Natural killer cell (primary cell): ENCODE measurements at regions not wholly inside any gene's neighbourhood (a gene's known extent, or its start where the extent isn't known, plus 50 kb on each side); places are given as distances from the start of the nearest gene placed in this dataset.
"Not testable (repeated sequence)": the region's sequence is repeated elsewhere in the genome, so short reads cannot be mapped to it uniquely, and the experiment has no call there.

Experiments used
- ATAC-seq, 3 donors: fragments of 150-1000 bp in 2 of 3; fragments of 200-7000 bp in 1 of 3; cut with Tn5 transposase; 1 replicate in 1 of 3; 2 replicates in 2 of 3; pipeline ENCODE4 v1.10.0; 2021; ENCODE audit warnings: mild to moderate bottlenecking in 2 of 3, moderate library complexity in 2 of 3
- DNase-seq, 2 donors: peaks; one replicate each; pipeline versions ENCODE4 v3.0.0 to v3.0.0-alpha.2; 2013 to 2021; ENCODE audit warnings: mixed read lengths in 1 of 2
- H3K27ac ChIP-seq: one replicate; pipeline ENCODE4 v1.5.1; 2013; ENCODE audit warnings: mild to moderate bottlenecking, low read length
- H3K27me3 ChIP-seq: one replicate; pipeline ENCODE4 v1.6.1; 2013; ENCODE audit warnings: low read length; ENCODE audit not compliant: control insufficient read depth, insufficient read depth
- H3K36me3 ChIP-seq: one replicate; pipeline ENCODE4 v1.6.1; 2013; ENCODE audit warnings: low read length; ENCODE audit not compliant: control insufficient read depth, insufficient read depth
- H3K4me1 ChIP-seq: one replicate; pipeline ENCODE4 v1.6.1; 2013; ENCODE audit warnings: low read length; ENCODE audit not compliant: control insufficient read depth, insufficient read depth
- H3K4me3 ChIP-seq: one replicate; pipeline ENCODE4 v1.5.1; 2013; ENCODE audit warnings: low read length
- H3K9me3 ChIP-seq: one replicate; pipeline ENCODE4 v1.6.1; 2013; ENCODE audit warnings: low read length; ENCODE audit not compliant: control insufficient read depth, insufficient read depth
- H3K27ac Mint-ChIP-seq, 2 donors: one replicate each; pipeline ENCODE4 v1.8.0; 2022; ENCODE audit warnings: mild to moderate bottlenecking in 2 of 2, mixed read lengths in 2 of 2, moderate library complexity in 1 of 2
- H3K27me3 Mint-ChIP-seq, 2 donors: one replicate each; pipeline ENCODE4 v1.8.0; 2022; ENCODE audit warnings: low read depth in 2 of 2, mixed read lengths in 2 of 2
- H3K36me3 Mint-ChIP-seq: one replicate; pipeline ENCODE4 v1.8.0; 2022; ENCODE audit warnings: mixed read lengths
- H3K4me1 Mint-ChIP-seq, 2 donors: one replicate each; pipeline ENCODE4 v1.8.0; 2022; ENCODE audit warnings: mixed read lengths in 2 of 2
- H3K4me3 Mint-ChIP-seq: one replicate; pipeline ENCODE4 v1.8.0; 2022; ENCODE audit warnings: mild to moderate bottlenecking, moderate library complexity, mixed read lengths
- H3K9me3 Mint-ChIP-seq, 2 donors: one replicate each; pipeline ENCODE4 v1.8.0; 2022; ENCODE audit warnings: mixed read lengths in 2 of 2
- WGBS: methylation state at CpG from one replicate; pipeline ENCODE4 v1.1.7; 2013; ENCODE audit warnings: missing lambda C conversion rate; ENCODE audit not compliant: insufficient coverage; 5-methylcytosine and 5-hydroxymethylcytosine counted together
- intact Hi-C: fragments of 100-400 bp; cut with micrococcal nuclease; formaldehyde crosslinking; loops from one replicate; pipeline ENCODE4 v1.14.2; 2022
- TF ChIP-seq, protein P1 (sequence below): fragments of 200-600 bp; IDR thresholded peaks from one replicate; pipeline ENCODE4 v1.8.0; 2022; ENCODE audit warnings: antibody characterized with exemption

DNA sequence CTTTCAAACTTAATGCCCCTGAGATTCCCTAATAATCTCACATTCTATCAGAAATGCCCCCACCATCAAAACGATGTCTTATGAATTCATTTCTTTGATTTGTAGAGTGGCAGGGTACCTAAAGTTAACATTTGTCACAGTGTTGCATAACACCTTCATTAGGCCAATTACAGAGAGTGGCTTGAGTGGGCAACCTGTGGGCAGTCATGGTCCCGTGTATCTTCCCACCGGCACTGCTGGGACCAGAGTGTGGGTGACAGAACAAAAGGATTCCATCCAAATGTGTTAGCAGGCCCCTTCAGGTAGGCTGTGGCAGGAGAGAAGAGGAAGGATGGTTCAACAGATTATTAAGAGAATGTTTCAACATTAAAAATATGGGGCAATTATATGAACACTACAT lies 788.8 kb upstream of the TPTE start:
- H3K36me3 Mint-ChIP-seq, H3K4me3 Mint-ChIP-seq, DNase-seq, H3K4me3 ChIP-seq, H3K36me3 ChIP-seq, H3K4me1 ChIP-seq, H3K27me3 Mint-ChIP-seq, H3K27ac Mint-ChIP-seq, H3K27ac ChIP-seq, H3K9me3 Mint-ChIP-seq, H3K4me1 Mint-ChIP-seq, intact Hi-C loops, H3K27me3 ChIP-seq, ATAC-seq: not testable (repeated sequence)
- WGBS, result 71% methylated on average over 3 of the region's 3 CpGs
- H3K9me3 ChIP-seq, result peaks cover 22% of the 10 kb centered on the region

DNA sequence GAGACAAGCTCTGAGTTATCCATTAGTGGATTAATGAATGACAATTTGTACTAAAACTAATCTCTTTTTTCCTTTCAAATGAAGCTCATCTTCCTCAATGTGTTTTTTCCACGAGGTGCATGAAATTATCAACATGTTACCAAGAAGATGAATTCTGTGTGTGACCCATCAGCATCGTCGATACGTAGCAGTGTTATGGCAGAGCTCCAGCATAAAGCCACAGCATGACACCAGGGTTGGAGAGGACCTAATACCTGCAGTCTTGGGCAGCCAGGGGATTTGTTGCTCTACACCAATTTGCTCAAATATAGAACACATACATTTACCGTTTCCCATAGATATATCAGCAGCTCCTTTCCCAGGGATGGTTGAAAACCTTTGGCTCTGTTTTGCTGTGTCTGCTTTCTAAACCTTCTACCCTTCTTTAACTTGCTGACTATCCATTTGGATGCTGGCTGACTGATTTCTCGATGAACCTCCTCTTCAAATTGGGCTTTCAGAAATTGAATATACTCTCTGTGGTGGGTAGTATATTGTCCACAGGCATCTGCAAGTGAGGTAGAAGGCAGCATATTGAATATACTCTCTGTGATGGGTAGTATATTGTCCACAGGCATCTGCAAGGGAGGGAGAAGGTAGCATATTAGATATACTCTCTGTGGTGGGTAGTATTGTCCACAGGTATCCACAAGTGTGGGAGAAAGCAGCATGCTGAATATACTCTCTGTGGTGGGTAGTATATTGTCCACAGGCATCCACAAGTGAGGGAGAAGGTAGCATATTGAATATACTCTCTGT lies 787.4 kb upstream of the TPTE start:
- DNase-seq, H3K36me3 Mint-ChIP-seq, intact Hi-C loops, H3K9me3 Mint-ChIP-seq, H3K27me3 Mint-ChIP-seq, H3K27ac Mint-ChIP-seq, H3K4me3 Mint-ChIP-seq, H3K4me1 Mint-ChIP-seq, H3K27me3 ChIP-seq, ATAC-seq, H3K4me1 ChIP-seq, H3K27ac ChIP-seq, H3K36me3 ChIP-seq, H3K4me3 ChIP-seq: not testable (repeated sequence)
- peaks cover 34% of the 10 kb centered on the region for H3K9me3 ChIP-seq
- 73% methylated on average over 6 of the region's 6 CpGs for WGBS

DNA sequence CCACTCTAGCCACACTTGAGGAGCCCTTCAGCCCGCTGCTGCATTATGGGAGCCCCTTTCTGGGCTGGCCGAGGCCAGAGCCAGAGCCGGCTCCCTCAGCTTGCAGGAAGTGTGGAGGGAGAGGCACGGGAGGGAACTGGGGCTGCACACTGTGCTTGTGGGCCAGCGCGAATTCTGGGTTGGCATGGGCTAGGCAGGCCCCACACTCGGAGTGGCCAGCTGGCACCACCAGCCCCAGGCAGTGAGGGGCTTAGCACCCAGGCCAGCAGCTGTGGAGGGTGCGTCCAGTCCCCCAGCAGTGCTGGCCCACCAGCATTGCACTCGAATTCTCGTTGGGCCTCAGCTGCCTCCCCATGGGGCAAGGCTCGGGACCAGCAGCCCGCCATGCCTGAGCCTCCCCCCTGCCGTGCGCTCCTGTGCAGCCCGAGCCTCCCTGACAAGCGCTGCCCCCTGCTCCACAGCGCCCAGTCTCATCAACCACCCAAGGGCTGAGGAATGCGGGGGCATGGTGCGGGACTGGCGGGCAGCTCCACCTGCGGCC lies 785.9 kb upstream of the TPTE start:
- no peaks in the 10 kb centered on the region for H3K27me3 Mint-ChIP-seq

DNA sequence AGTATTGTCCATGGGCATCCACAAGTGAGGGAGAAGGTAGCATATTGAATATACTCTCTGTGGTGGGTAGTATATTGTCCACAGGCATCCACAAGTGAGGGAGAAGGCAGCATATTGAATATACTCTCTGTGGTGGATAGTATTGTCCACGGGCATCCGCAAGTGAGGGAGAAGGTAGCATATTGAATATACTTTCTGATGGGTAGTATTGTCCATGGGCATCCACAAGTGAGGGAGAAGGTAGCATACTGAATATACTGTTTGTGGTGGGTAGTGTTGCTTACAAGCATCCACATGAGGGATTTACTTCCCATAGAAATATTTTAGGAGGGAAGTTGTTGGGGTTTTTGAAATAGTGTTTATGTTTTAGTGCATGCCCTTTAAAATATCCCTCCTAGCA lies 784.1 kb upstream of the TPTE start:
- H3K4me3 ChIP-seq, H3K27ac ChIP-seq, ATAC-seq, H3K36me3 ChIP-seq, H3K27ac Mint-ChIP-seq, H3K27me3 ChIP-seq, DNase-seq, H3K36me3 Mint-ChIP-seq, H3K4me1 Mint-ChIP-seq, H3K4me1 ChIP-seq, H3K4me3 Mint-ChIP-seq, intact Hi-C loops, H3K27me3 Mint-ChIP-seq: not testable (repeated sequence)
- WGBS, result 74% methylated on average over 2 of the region's 2 CpGs
- peaks cover 11 to 13% of the 10 kb centered on the region in 2 donors for H3K9me3 Mint-ChIP-seq
- H3K9me3 ChIP-seq, result peaks cover 51% of the 10 kb centered on the region

More for the DNA sequence above, 785.9 kb upstream of the TPTE start:
- H3K9me3 Mint-ChIP-seq, result peaks cover 8 to 9% of the 10 kb centered on the region in 2 donors
- intact Hi-C loops, result no loop called here
- H3K27ac Mint-ChIP-seq, result no peak overlapping the region
- DNase-seq (no peak), ATAC-seq (no peak)
- Histone ChIP-seq H3K4me3 (no peak overlapping the region), H3K27me3 (no peaks in the 10 kb centered on the region), H3K4me1 (no peaks in the 10 kb centered on the region), H3K27ac (no peak overlapping the region), H3K36me3 (no peaks in the 10 kb centered on the region), H3K9me3 (peaks cover 45% of the 10 kb centered on the region)
- H3K4me3 Mint-ChIP-seq, result no peak overlapping the region
- 72% methylated on average over 21 of the region's 21 CpGs for WGBS
- no peaks in the 10 kb centered on the region for H3K4me1 Mint-ChIP-seq
- H3K36me3 Mint-ChIP-seq, result peaks cover 8% of the 10 kb centered on the region
- TF ChIP-seq, protein P1, sequence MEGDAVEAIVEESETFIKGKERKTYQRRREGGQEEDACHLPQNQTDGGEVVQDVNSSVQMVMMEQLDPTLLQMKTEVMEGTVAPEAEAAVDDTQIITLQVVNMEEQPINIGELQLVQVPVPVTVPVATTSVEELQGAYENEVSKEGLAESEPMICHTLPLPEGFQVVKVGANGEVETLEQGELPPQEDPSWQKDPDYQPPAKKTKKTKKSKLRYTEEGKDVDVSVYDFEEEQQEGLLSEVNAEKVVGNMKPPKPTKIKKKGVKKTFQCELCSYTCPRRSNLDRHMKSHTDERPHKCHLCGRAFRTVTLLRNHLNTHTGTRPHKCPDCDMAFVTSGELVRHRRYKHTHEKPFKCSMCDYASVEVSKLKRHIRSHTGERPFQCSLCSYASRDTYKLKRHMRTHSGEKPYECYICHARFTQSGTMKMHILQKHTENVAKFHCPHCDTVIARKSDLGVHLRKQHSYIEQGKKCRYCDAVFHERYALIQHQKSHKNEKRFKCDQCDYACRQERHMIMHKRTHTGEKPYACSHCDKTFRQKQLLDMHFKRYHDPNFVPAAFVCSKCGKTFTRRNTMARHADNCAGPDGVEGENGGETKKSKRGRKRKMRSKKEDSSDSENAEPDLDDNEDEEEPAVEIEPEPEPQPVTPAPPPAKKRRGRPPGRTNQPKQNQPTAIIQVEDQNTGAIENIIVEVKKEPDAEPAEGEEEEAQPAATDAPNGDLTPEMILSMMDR, result no peak

DNA sequence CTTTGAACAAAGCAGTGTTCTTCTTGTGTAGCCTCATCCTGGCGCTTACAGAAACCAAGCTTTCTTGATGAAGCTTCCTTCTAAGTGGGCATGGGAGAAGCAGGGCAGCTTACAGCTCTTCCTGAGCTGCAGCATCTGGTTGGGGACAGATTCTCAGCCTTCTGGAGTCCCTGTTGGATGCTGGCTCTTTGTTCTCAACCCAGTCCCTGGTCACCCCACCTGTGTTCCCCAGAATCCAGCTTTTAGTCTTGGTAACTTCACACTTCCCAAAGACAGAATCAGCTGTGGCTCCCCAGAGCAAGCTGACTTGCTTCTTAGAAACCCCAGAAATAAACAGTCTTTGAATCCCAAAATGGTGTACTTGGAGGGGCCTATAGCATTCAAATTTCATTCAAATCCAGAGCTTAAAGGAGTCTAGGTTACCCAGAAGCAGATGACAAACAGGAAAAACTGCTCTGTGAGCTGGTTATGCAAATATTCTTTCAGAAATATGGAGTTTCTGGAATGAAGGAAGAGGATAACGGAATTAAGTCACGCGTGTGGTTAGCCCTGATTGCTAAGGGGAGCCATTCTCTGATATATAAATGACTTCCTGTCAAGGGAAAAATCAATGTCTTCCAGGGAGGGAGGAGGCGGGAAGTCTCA lies 783.4 kb upstream of the TPTE start:
- DNase-seq, H3K36me3 Mint-ChIP-seq, H3K27me3 Mint-ChIP-seq, H3K27ac Mint-ChIP-seq, H3K27me3 ChIP-seq, ATAC-seq, H3K4me1 Mint-ChIP-seq, H3K36me3 ChIP-seq, H3K27ac ChIP-seq, H3K4me1 ChIP-seq, H3K4me3 Mint-ChIP-seq, H3K4me3 ChIP-seq, intact Hi-C loops: not testable (repeated sequence)
- 57% methylated on average over 5 of the region's 5 CpGs for WGBS
- peaks cover 49% of the 10 kb centered on the region for H3K9me3 ChIP-seq
- peaks cover 11 to 16% of the 10 kb centered on the region in 2 donors for H3K9me3 Mint-ChIP-seq
